Amniotic stem cell (primary cell): ENCODE measurements at regions not wholly inside any gene's neighbourhood (a gene's known extent, or its start where the extent isn't known, plus 50 kb on each side); places are given as distances from the start of the nearest gene placed in this dataset.
"Not testable (repeated sequence)": the region's sequence is repeated elsewhere in the genome, so short reads cannot be mapped to it uniquely, and the experiment has no call there.

Source experiments
- DNase-seq: peaks from one replicate; lab custom pipeline; 2025; lab: John Stamatoyannopoulos, UW

DNA sequence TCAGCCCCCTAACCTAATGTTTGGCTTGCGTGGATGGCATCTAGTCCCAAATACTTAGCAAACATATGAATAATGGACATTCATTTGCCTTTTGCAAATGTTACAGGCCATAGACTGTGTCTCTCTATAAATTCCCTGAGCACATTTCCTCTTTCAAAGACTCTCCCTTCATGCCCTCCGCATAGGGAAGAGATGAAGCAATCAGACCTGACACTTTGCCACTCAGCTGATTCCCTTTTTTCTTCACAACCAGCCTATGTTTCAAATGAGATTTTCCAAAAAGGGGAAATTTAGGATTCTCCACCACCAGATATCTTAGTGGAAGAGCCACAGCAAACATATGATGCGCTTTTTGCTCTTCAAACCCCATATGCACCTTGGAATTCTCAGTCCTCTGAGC lies 453.7 kb downstream of the STK39 start:
- no peak for DNase-seq

DNA sequence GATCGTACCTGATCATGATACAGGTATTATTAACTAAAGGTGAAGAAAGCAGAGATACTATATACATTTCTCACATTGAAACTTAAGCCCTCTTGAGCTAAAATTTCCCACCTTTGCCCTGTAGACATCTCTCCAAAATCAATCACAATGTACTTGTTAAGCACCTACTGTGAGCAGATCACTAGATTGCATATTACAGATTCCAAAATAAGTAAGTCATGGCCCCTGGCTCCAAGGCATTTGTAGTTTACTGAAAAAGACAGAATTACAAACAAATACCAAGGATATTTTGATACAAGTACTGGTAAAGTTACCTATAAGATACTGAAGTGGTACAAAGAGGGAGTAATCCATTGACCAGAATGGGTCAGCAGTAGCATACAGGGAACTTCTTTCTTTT lies 455.3 kb downstream of the STK39 start:
- DNase-seq: no peak

DNA sequence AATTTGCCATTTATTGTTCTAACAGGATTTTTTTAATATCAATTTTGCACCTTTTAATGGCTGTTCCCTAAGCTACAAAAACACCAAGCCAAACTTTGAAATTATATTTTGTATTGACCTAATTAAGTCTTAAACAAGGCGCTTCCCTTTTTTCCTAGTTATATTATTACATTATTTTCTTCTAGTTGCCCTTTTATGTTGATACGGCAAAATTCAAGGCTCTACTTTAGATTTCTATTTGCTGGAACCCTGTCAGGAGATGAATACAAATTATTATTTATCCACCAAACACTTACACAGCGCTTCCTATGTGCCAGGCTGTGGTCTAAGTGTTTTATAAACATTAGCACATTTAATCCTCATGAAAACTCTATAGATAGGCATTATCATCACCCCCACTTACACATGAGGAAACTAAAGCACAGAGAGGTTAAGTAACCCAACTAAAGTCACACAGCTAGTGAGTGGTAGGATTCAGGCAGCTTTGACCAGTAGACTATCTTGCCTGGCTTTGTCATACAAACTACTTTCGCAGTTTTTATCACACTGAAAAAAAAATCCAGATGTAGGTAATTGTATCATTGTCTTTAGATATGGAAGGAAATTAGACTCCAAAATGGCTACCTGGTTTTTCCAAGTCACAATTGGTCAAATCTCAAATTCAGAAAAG lies 456.5 kb downstream of the STK39 start:
- DNase-seq: no peak

DNA sequence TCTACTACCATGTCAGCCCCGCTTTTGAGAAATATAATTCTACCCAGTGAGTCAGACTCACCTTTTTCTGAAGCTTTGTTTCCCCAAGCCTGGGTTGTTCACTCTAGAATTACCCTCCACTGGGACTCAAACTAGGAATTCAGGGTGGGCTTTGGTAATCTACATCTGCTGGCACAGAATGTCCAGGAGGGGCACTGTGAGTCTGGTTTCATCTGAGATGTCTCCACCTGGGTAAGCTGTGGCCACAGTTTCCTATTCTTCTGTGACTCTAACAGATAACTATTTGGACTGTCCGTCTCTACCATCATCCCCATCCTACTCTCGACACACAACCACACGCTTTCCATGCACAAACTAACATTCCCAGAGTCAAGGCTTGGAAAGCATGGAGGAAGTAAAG lies 457.2 kb downstream of the STK39 start:
- DNase-seq: no peak

DNA sequence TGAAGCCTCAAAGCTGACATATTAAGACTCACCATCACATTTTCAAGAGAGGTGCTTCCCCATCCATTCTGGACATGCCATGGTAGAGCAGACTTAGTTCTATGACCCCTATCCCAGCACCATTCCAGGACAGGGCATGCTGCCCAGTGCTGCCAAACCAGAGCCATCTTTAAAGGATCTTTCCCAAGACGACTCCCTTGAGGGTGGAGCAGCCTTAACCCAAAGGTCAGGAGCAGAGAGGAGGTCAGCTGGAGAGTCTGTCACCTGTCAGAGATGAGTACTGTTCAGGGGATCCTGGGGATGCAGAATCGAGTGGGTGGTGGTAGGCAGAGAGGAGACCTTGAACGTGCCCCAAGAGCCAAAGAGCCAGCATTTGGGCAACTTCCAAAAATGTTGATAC lies 459.8 kb downstream of the STK39 start:
- no peak for DNase-seq

DNA sequence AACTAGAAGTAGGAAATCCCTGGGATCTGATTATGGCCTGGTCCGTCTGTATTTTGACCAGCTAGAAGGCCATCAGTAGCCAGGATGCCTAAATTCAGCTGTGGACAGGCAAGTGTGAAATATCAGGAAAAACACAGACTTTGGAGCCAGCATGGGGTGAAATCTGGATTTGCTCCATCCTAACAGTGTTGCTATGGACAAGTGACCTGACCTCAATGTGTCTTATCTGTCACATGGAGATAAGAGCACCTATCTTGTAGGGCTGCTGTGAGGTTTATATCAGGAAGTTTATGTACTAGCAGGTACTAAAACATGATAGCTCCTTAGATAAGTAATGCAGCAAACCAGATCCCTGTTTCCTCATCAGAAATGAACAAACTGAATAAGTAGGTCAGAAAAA lies 460.4 kb downstream of the STK39 start:
- no peak for DNase-seq

DNA sequence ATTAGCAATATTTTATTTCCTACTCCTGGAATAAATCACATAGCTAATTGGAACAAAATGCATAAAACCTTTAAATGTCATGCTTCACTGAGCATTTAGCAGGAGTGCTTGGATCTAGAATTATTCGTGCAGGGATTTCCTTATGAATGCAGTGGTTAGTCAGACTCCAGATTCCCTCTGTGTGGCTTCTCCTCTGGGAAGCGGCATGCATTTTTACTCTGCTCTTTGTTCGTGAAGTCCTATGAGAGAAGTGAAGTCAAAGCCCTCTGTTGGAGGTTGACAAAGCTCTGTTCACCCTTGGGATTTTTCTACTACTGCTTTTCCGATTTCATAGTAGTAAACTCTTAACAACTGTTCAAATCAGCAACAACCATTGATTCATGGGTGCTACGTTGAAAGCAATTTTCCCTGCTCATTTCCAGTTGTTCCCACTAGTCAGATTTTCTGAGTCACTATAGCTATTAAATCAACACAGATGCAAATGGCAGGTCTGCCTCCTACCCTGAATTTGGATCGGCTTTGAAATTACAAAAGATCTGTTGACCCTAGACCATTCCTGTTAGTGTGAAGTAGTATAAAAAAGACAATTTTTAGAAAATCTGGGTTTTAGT lies 461.7 kb downstream of the STK39 start:
- DNase-seq: no peak

DNA sequence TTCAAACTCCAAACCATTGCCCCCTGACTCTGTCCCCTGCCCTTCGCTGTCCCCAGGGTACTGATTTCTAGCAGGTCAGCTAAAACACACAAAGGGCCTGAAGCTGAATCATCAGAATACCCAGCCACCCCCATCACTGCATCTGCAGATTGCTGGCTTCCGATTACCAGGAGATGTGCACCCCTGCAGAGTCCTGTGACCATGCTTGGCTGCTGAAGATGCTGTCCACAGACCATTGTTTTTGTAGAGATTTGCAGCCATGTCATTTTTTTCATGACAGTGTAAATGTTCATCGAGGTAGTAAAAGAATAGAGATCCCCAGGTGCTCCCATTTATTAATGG lies 463.3 kb downstream of the STK39 start:
- no peak for DNase-seq

DNA sequence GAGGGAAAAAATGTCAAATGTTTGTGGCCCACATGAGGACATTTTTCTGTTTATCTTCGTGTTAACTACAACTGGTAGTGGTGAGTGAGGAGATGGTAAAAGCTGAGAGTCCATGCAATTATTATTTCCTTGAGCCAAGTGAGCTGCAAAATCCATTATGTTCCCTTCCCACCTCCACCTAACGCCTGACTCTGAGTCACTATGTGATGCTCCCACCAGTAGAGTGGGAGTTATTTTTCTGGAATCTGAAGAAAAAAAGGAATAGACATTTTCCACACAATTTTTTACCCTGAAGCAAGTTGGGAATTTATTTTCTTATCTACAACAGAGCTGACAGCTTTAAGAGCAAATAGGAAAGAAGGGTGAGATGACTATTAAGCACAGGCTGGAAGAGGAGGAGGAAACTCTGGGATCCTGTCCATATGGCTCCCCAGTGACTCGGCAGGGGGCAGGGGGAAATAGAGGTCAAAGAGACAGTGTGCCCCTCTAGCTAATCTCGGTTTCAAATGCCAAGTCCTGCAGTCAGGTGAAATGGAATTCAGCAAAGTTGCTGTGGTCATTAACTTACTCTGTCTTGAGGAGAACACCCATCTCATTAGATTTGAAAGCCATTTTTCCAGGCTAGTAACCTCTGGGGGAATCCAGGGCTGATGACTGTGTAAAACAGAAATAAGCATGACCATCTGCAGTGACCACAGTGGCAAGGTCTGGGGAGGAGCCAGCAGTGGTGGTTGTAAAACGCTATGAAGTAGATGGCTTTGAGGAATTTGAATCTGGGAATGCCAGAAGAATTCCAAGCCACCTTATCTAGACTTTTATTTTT lies 463.9 kb downstream of the STK39 start:
- DNase-seq: no peak

DNA sequence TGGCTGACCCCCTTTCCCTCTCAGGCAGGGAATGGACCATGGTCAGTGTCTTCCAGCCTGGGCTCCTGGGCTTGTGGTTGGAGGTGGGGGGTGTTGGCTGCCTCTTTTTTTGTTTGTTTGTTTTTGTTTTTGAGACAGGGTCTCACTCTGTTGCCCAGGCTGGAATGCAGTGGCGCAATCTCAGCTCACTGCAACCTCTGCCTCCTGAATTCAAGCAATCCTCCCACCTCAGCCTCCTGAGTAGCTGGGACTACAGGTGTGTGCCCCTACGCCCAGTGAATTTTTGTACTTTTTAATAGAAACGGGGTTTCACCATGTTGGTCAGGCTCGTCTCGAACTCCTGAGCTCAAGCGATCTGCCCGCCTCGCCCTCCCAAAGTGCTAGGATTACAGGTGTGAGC lies 465.8 kb downstream of the STK39 start:
- DNase-seq: not testable (repeated sequence)

DNA sequence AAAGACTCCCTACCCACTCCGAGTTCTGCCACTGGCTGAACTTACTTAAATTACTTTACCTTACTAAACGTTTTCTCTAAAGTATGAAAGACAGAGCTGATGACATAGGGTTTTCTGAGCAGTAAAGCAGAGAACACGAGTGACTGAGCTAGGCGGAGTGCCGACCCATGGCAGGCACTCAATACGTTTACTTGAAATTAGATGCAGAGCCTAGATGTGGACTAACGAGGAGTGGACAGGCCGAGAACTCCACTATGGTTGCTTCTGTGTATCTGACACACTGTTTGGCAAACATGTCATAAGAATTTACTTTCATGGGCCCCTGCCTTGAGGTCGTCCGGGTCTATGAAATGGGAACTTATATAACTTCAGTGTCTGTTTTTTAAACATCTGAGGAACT lies 471.0 kb downstream of the STK39 start:
- no peak for DNase-seq

DNA sequence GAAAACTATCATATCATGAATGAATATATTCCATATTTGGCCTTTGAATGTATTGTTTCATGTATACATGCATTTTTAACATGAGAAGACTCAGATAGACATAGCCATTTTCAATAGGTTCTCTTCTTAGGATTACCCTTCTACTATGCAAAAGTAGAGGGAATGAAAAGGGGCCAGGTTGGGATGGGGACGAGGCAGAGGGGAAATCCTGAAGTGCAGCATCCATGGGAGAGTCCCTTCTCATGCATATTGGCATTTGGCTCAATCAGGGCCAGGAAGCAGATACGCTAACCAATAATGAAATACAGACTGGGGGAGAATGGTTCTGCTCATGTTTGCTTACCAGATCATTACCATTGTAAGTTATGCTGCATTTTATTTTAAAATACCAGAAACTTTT lies 475.8 kb downstream of the STK39 start:
- DNase-seq: no peak

DNA sequence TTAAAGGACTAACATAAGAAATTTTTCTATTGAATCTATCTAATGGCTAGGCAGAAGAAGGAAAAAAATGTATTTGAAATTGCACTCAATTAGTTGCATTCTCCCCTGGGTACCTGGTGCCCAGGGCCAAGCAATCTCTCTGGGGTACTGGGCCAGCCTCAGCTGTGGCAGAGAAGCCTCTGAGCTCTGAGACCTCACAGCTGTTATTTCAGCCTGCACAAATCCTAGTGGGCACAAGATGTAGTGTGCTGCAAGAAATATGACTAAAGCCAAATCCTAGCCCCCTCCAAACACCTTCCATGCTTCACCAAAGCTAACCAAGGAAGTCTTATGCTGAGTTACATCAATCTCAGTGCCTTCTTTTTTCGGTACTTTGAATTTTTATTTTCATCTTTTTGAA lies 478.4 kb downstream of the STK39 start:
- no peak for DNase-seq

DNA sequence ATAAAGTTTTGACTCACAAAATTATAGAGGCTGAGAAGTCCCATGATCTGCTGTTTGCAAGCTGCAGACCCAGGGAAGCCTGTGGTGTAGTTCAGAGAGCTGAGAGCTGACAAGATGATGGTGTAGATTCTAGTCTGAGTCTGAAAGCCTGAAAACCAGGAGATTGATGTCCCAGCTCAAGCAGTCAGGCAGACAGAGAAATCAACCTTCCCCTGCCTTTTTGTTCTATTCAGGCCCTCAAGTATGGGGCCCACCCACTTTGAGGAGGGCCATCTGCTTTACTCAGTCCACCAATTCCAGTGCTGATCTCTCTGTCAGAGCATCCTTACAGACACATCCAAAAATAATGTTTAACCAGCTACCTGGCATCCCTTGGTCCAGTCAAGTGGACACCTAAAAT lies 479.6 kb downstream of the STK39 start:
- no peak for DNase-seq

DNA sequence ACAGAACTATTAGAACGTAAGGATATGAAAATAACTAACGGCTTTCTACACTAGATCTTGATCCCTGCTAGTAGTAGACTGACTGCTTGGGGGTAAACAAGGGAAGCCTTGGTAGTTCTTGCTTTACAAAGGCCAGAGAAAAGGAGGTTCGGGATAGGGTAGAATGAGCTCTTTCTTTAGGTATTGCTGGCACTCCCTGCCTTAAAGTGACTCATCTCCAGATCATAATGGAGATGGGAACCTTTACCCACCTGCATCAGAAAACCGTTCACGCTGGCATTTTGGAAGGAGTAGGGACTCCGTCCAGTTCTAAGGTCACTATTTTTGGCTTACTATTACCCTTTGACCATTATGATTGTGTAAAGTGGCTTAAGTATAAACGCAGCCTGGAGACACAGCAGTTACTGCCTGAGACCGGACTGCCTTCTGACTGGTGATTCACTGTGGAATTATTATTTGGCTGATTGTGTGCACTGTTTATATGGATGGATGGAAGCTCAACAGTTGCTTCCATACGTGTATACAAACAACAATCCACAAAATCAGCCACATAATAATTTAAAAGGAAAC lies 482.5 kb downstream of the STK39 start:
- DNase-seq: no peak

DNA sequence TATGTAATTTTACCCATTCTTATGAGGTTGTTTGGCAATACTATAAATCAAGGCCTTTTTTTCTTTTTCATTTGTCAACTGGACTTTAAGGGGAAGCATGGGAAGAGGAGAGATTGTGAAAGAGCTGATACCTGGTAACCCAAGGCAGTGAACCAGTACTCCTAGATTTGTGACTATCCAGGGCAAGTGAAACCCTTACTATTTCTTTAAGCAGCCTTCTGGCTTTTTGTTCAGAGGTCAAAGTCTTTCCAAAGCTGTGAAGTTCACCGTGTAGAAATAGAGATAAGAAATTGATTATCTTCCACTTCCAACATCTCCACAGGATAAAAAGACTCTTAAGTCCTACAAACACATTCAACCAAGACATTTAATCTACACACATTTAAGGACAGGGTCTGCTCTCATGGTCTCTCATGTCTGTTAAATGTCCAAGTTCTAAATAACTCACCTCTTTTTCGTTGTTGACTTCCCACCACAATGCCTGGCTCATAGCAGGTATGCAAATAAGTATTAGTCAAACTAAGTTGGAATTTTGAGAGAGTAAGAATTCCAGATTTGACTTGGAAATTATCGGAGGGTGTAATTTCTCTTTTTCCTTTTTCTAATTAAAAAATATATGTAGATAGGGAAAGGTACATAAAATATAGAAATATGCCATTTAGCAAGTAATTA lies 485.8 kb downstream of the STK39 start:
- DNase-seq: no peak

DNA sequence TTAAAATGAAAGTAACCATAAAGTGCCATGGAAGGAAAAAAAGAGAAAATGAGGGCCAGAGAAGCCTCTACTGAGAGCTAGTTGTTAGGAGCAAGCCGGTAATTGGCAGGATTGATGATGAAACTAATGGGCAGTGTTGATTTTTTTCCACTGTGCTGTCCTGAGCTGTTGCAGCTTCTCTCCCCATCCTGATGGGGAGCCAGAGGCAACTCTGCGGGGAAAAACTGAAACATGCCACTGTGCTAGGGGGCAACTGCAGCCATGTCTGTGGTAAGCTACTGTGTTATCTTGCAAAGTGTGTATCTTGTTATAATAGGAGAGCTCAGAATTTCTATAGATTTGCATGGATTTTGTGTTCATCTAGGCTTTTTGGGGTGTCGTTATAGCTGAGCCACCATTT lies 487.9 kb downstream of the STK39 start:
- no peak for DNase-seq

DNA sequence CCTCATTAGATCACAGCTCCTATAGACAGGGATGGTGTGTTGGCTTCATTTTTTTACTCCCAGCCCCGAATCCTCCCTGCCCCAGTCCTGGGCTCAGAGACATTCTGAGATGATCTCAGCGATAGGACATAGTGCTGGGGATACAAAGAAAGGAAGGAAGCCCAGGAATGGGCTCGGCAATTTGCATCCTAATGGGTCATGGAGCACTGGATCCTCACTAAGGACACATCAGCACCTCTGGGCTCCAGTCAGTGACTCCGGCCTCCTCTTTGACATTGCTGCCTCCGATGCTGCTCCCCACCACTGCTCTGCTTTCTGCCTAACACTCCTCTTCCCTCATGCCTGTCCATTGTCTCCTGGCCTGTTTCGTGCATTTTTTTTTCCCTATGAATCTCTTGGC lies 489.1 kb downstream of the STK39 start:
- no peak for DNase-seq

DNA sequence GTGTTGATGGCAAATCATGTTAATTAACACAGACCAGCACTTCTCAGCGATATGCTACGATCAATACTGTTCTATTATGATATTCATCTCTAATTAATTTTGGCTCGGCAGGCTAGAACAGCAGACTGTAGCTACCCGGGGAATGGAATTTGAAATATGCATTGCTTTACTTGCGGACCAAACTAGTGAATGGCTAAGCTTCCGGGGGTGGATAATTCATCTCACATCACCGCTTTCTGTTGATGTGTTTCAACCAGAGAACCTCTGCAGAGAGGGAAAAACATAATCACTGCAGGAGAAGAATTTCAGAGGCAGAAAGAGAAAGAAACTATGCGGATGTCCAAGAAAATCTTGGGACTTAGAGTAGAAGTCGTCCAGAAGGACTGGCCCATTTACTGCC lies 490.9 kb downstream of the STK39 start:
- DNase-seq: no peak

DNA sequence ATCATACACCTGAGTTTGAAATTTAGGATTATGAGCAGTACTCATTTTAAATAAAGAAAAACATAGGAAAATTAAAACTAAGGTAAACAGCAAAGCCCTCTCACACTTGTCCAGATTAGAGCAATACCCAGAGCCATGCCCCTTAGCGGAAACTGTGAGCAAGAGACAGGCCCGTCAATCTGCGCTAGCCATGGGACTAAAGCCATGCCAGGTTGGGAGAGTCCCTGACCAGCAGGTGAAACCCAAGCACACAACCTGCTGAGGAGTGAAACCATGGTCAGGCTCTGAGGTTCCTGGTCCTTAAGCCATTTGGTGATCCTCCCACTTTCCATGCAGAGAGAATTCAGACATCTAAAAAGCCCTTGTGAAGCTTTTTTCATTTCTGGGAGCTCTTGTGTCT lies 494.3 kb downstream of the STK39 start:
- DNase-seq: no peak

DNA sequence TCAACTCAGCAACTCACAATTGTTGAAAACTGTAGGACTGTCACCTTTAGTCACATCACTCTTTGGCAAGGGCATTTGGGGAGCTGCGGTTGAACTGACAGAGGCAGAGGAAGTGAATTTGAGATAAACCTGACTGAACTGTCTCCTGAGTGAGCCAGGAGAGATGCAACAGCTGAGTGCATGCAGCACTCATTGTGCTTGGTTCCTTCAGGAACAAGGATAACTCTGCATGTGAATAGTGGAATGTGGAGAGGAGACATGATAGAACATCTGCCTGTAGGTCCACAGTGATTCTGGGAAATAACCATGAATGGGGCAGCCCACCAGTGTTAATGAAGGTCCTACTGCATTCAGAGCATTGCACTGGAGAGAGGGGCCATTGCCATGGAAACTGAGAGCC lies 494.7 kb downstream of the STK39 start:
- DNase-seq: no peak

DNA sequence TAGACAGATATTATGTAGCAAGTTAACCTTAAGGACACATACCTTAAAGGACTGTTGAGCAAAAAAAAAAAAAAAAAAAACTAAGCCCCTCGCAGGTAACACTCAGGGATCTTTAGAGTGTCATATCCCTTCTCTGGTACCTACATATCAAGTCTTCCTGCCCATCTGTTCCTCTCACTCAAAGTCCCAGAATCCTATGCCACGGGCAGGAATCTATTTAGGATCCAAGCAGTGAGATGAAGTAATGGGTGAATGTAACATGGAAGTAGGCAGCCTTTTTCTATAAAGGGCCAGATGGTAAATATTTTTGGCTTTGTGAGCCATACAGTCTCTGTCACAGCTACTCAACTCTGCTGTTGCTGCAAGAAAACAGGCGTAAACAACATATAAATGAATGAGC lies 496.7 kb downstream of the STK39 start:
- no peak for DNase-seq

DNA sequence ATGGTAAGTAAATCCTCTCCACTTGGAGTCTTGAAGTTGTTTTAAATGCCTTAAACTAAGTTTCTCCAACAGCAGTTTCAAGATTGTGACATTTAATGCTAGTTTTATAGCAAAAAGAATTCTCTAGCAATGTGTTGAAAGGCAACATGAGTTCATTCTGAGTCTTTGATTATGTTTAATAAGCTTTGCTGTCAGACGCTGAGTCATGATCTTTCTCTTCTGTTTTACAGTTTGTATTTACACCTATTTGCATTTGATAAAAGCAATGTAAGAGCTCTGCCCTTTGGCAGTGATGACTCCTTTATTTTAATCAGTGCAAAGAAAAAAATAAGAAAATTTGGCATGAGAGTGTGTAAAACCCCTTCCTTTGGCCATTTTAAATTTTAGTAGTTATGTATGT lies 497.7 kb downstream of the STK39 start:
- DNase-seq: no peak
